ENCODE measurements at regions not wholly inside any gene's neighbourhood (a gene's known extent, or its start where the extent isn't known, plus 50 kb on each side); places are given as distances from the start of the nearest gene placed in this dataset.
"Not testable (repeated sequence)": the region's sequence is repeated elsewhere in the genome, so short reads cannot be mapped to it uniquely, and the experiment has no call there.

- DNase-seq (ENCODE audit: low read depth), result peak; percentile 8
Observed at GRCh38 chrX:13518126-13518525, 51.3 kb upstream of the EGFL6 start.

- no peak for DNase-seq (ENCODE audit: low read depth)
Observed at GRCh38 chrX:13515211-13515930, 54.0 kb upstream of the EGFL6 start.

GRCh38 chrX:13511944-13512330, 57.5 kb upstream of the EGFL6 start:
- DNase-seq (ENCODE audit: low read depth), result no peak

GRCh38 chrX:13511241-13511943, 58.0 kb upstream of the EGFL6 start:
- DNase-seq (ENCODE audit: low read depth), result no peak

- no peak for DNase-seq (ENCODE audit: low read depth)
Observed at GRCh38 chrX:13507893-13508292, 61.5 kb upstream of the EGFL6 start.

GRCh38 chrX:13506574-13506973, 62.8 kb upstream of the EGFL6 start:
- peak; percentile 31 for DNase-seq (ENCODE audit: low read depth)

- DNase-seq (ENCODE audit: low read depth), result no peak
Observed at GRCh38 chrX:13502590-13502989, 66.8 kb upstream of the EGFL6 start.

- DNase-seq (ENCODE audit: low read depth), result no peak
Observed at GRCh38 chrX:13499736-13500135, 69.7 kb upstream of the EGFL6 start.

GRCh38 chrX:13498238-13498637, 71.2 kb upstream of the EGFL6 start:
- DNase-seq (ENCODE audit: low read depth), result no peak

- no peak for DNase-seq (ENCODE audit: low read depth)
Observed at GRCh38 chrX:13495232-13495631, 74.2 kb upstream of the EGFL6 start.

GRCh38 chrX:13494562-13494961, 74.8 kb upstream of the EGFL6 start:
- DNase-seq (ENCODE audit: low read depth), result no peak

GRCh38 chrX:13493659-13494058, 75.7 kb upstream of the EGFL6 start:
- DNase-seq (ENCODE audit: low read depth), result no peak

- no peak for DNase-seq (ENCODE audit: low read depth)
Observed at GRCh38 chrX:13492286-13492685, 77.1 kb upstream of the EGFL6 start.

- DNase-seq (ENCODE audit: low read depth), result no peak
Observed at GRCh38 chrX:13491061-13491460, 78.3 kb upstream of the EGFL6 start.

- DNase-seq (ENCODE audit: low read depth), result peak; percentile 63
Observed at GRCh38 chrX:13489454-13489853, 79.9 kb upstream of the EGFL6 start.

GRCh38 chrX:13487731-13488505, 81.5 kb upstream of the EGFL6 start:
- DNase-seq (ENCODE audit: low read depth), result peak; percentile 69

GRCh38 chrX:13485167-13485566, 84.2 kb upstream of the EGFL6 start:
- peak; percentile 40 for DNase-seq (ENCODE audit: low read depth)

GRCh38 chrX:13483773-13484172, 85.6 kb upstream of the EGFL6 start:
- no peak for DNase-seq (ENCODE audit: low read depth)

GRCh38 chrX:13482746-13483541, 86.5 kb upstream of the EGFL6 start:
- DNase-seq (ENCODE audit: low read depth), result no peak

GRCh38 chrX:13480780-13481179, 88.6 kb upstream of the EGFL6 start:
- DNase-seq (ENCODE audit: low read depth), result not testable (repeated sequence)

- no peak for DNase-seq (ENCODE audit: low read depth)
Observed at GRCh38 chrX:13479452-13479813, 90.0 kb upstream of the EGFL6 start.

Measured in renal cortical epithelial cell (primary cell).